GM12872 (cell line): ENCODE measurements at regions not wholly inside any gene's neighbourhood (a gene's known extent, or its start where the extent isn't known, plus 50 kb on each side); places are given as distances from the start of the nearest gene placed in this dataset.

Source experiments
- TF ChIP-seq, protein P1 (sequence below): IDR thresholded peaks from 3 replicates; pipeline ENCODE4 v1.5.1; 2011; ENCODE audit warnings: low read depth, mild to moderate bottlenecking, low read length, moderate library complexity; ENCODE audit not compliant: insufficient read depth

DNA sequence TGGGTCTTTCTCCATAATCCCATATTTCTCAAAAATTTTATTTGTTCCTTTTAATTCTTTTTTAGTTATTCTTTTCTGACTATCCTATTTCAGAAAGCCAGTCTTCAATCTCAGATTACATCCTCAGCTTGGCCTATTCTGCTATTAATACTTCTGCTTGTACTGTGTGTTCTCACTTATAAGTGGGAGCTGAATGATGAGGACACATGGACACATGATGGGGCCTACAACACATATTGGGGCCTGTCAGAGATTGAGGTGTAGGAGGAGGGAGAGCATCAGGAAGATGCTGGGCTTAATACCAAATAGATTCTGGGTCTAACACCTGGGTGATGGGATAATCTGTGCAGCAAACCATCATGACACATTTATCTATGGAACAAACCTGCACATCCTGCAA is 82.3 kb downstream of the MAGEE1 start:
- TF ChIP-seq, protein P1, sequence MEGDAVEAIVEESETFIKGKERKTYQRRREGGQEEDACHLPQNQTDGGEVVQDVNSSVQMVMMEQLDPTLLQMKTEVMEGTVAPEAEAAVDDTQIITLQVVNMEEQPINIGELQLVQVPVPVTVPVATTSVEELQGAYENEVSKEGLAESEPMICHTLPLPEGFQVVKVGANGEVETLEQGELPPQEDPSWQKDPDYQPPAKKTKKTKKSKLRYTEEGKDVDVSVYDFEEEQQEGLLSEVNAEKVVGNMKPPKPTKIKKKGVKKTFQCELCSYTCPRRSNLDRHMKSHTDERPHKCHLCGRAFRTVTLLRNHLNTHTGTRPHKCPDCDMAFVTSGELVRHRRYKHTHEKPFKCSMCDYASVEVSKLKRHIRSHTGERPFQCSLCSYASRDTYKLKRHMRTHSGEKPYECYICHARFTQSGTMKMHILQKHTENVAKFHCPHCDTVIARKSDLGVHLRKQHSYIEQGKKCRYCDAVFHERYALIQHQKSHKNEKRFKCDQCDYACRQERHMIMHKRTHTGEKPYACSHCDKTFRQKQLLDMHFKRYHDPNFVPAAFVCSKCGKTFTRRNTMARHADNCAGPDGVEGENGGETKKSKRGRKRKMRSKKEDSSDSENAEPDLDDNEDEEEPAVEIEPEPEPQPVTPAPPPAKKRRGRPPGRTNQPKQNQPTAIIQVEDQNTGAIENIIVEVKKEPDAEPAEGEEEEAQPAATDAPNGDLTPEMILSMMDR: no peak

DNA sequence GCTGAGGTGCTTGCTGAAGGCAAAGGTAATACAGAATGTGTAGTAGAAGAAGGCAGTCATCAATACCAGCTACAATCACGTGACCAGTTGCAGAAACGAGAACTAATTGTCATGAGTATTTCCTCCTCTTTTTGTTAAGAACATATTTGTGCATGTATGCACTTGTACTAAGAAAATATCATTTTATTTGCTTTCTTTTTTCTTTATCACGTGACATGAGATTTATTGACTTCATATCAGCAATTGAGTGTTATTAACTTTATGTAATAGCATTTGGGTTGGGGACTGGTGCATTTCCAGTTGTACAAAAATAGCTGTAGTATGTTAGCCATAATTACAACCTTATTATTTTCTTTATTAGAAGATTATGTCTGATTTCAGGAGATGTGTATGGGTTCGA is 90.0 kb downstream of the MAGEE1 start:
- TF ChIP-seq, protein P1: no peak

DNA sequence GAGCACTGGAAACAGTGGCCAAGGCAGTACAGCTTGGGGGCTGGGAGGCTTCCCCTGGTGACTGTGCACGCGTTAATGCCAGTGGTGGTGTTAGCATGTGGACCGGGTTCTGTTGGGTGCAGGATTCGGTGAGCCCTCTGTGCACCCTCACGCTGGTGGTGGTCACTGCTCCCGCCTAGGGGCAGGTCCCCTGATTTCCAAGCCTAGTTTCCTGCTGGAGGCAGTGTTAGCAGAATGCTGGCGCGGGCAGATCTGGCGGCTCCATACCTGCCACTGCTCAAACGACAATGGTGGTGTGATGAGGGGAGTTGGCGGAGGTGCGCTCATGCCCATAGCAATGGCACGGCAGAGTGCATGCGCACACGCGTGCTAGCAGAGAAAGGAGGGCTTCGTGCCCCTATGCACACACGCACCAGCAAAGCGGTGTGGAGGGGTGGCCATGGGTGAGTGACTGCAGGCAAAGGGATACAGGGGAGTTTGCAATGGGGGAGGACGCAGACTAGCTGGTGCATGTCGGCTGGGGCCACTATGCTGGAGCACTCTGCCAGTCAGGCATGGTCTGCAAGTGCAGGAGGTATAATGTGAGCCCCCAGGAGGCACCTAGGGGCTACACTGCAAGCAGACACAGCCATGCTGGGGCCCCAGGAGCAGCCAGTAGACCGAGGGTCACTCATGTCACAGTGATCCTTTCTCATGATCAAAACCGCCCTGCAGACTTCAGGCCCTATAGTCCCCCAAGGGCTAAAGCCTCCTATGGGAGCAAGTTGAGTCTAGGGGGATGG is 93.0 kb downstream of the MAGEE1 start:
- TF ChIP-seq, protein P1: no peak

DNA sequence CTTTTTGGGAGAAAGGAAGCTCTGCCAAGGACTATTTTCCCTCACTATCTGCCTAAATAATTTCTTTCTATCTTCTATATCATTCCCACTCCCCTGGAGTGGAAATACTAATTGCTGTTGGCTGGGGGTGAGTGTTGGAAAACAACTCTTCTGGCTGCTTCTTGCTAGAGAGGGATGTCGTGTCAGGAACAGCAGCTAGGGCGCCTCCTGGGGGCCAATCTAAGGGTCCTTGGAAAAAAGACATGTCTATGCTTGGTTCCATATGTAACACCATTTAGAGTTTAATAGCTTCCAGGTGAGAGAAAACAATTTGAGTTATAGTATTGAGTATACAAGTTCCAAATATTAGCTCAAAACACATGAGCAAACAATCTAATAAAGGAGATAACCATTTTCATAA is 111.3 kb downstream of the MAGEE1 start:
- TF ChIP-seq, protein P1: no peak

DNA sequence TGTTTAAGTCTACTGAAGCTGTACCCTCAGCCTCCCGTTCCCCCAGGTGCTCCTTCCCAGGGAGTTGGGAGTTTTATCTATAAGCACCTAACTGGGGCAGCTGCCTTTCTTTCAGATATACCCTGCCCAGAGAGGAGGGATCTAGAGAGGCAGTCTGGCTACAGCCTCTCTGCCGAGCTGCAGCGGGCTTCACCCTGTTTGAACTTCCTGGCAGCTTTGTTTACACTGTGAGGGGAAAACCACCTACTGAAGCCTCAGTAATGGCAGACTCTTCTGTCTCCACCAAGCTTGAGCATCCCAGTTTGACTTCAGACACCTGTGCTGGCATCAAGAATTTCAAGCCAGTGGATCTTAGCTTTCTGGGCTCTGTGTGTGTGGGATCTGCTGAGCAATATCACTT is 122.5 kb downstream of the MAGEE1 start:
- TF ChIP-seq, protein P1: no peak

DNA sequence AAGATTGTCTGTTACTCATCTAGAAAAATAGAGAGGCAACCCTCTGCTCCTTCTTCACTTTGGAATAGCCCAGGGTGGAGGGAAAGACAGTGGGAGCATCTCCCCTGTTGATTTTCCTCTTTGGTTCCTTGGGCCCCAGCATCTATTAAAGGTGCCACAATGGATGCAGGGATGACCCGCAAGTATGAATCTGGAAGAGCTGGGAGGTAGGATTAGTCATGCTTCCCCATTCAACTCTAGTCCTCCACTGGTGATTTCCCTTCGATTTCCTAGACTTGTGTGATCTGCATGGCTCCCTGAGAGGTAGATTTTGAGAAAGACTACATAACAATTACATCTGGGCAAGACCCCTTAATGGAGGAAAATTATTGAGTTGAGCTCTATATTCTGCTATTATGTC is 127.8 kb downstream of the MAGEE1 start:
- TF ChIP-seq, protein P1: no peak

DNA sequence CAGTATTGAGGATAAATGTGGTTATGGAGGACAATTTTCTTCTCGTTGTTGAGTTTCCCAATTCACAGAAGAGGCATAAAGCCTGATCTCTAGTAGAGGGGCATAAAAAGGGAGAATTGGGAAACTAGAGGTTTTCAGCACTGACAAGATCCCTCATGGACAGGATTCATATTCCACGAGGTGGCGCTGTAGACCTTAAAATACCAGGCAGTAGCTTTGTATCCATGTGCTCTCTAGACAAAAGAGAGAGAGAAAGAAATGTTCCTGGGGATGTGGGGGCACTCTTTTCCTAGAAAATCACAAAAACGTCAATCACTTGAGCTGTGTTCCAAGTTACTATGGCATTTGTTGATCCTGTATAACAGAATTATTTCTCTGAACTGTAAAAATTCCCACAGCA is 128.3 kb downstream of the MAGEE1 start:
- TF ChIP-seq, protein P1: peak; percentile 33; the same call in 1 of the 3 replicates
